Fibroblast of villous mesenchyme (primary cell): ENCODE measurements at regions not wholly inside any gene's neighbourhood (a gene's known extent, or its start where the extent isn't known, plus 50 kb on each side); places are given as distances from the start of the nearest gene placed in this dataset.

Source experiments
- DNase-seq: peaks from one replicate; pipeline ENCODE4 v3.0.0-alpha.2; 2010; ENCODE audit warnings: low read depth
- H3K4me3 ChIP-seq: 2 replicates; pipeline ENCODE4 v1.5.1; 2011; ENCODE audit warnings: low read depth, mild to moderate bottlenecking, low read length
- TF ChIP-seq, protein P1 (sequence below): IDR thresholded peaks from 2 replicates; pipeline ENCODE4 v1.5.1; 2012; ENCODE audit warnings: low read depth, mild to moderate bottlenecking, low read length; ENCODE audit not compliant: insufficient read depth

DNA sequence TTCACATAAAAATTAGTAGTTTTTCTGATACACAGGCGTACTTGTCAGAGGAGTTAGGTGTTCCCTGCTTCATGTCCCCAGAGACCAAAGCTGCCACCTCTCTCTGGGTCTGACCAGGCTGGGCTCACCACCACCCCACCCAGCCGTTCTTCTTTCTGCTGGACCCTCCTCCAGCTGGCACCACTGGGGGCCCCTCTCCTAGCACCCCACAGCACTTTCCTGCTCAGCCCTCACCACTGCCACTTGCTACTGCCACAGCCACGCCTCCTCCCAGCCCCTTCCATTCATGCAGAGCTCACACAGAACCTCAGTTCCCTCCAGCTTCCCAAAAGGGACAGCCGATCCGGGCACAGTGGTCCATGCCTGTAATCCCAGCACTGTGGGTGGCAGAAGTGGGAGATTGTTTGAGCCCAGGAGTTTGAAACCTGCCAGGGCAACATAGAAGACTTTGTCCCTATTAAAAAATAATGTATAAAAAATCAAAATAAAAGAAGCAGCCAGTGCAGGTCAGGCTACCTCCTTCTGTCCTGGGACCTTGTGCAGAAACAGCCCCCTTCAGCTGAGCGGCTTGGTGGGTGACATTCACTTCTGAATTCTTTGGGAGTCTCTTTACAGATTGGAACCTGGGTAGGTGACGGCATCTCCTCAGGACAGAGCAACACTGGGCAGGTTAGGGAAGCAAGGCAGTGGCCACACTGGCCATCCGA, 208.3 kb downstream of the TOMM20 start:
- no peak for DNase-seq
- no peak overlapping the region for H3K4me3 ChIP-seq
- TF ChIP-seq, protein P1, sequence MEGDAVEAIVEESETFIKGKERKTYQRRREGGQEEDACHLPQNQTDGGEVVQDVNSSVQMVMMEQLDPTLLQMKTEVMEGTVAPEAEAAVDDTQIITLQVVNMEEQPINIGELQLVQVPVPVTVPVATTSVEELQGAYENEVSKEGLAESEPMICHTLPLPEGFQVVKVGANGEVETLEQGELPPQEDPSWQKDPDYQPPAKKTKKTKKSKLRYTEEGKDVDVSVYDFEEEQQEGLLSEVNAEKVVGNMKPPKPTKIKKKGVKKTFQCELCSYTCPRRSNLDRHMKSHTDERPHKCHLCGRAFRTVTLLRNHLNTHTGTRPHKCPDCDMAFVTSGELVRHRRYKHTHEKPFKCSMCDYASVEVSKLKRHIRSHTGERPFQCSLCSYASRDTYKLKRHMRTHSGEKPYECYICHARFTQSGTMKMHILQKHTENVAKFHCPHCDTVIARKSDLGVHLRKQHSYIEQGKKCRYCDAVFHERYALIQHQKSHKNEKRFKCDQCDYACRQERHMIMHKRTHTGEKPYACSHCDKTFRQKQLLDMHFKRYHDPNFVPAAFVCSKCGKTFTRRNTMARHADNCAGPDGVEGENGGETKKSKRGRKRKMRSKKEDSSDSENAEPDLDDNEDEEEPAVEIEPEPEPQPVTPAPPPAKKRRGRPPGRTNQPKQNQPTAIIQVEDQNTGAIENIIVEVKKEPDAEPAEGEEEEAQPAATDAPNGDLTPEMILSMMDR: no peak

DNA sequence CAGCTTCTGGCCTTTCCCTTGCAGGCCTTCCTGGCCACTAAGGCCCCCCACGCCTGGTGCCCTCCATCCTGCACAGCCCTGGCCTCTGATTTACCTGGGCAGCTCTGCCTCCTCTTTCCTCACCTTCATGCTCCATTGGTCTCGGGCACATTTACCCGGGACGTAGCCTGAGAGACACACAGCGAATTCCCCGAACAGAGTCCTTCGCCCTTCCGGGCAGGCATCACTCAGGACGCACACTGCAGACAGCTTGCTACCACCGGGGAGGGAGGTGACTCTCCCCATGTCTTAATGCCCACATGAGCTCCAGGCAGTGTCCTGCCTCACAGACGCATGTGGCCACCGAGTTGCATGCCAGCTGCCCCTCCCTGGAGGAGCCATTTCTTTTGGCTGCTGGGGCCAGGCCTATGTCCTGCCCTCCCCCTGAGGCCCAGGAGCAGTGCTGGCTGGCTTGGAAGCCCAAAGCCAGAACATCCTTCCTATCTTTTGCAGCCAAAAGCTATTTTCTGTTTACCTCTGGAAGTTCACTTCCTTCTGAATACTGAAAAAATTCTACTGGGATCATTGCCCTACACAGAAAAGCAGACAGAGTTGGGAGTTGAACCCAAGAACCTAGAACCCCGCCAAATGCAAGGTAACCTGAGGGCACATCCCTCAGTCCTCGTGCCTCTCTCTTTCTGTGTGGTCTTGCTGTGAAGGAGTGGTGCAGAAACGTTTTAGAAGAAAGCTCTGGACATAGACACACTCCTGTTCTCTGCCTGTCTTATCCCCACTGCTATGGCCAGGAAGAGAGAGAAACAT, 209.5 kb downstream of the TOMM20 start:
- TF ChIP-seq, protein P1: no peak
- no peak for DNase-seq
- no peak overlapping the region for H3K4me3 ChIP-seq

DNA sequence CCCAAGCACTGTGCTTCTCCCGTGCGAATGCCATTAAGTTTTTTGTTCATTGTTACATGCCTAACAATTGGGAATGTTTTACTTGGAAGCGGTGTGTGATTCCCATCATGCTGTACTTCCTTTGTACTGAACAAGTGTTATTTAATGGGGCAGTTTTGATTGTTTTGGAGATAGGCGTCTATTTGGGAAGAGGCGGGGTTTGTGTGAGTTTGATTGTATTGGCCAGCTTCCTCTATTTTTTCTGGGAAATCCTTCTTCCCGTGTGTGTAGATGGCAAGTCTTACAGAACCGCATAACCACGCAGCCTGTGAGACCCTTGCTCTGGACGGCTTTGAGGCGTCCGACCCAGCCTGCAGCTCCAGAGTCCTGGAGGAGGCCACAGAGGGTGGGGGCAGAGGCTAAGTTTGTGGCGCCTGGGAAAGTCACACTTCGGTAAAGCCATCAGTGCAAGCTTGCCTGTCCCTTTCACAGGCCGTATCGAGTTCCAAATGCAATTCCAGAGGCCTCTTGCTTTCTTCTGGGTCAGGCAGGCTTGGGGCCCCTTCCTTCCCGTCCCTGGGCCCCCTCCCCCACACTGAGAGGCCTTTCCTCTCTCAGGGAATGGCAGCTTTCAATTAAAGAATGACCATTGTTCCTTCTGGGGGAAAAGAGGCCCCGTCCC, 210.3 kb downstream of the TOMM20 start:
- TF ChIP-seq, protein P1: no peak
- no peak overlapping the region for H3K4me3 ChIP-seq
- peak; percentile 51 for DNase-seq

GRCh38 chr1:234917495-234918180, 211.0 kb downstream of the TOMM20 start:
- TF ChIP-seq, protein P1: no peak
- DNase-seq: no peak
- H3K4me3 ChIP-seq: no peak overlapping the region

DNA sequence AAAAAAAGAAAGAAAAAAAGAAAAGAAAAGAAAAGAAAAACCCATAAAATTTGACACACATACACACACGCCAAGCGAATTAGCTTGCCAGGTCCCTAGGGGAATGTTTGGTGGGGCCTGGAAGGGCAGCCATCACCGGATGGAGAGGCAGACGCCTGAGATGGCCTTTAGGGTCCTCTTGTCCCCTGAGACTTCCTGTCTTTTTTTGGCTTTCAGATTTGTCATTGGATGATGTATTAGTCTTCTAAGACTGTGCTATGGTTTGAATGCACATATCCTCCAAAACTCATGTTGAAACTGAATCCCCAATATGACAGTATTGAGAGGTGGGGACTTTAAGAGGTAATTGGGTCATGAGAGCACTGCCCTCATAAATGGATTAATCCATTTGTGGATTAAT, 211.8 kb downstream of the TOMM20 start:
- TF ChIP-seq, protein P1: no peak
- H3K4me3 ChIP-seq: no peak overlapping the region
- no peak for DNase-seq

- TF ChIP-seq, protein P1: no peak
- DNase-seq: peak; percentile 95
Measured at GRCh38 chr1:234915924-234916675, 212.5 kb downstream of the TOMM20 start.

More at GRCh38 chr1:234915924-234916675, 212.5 kb downstream of the TOMM20 start:
- no peak overlapping the region for H3K4me3 ChIP-seq
